ENCODE measurements at regions not wholly inside any gene's neighbourhood (a gene's known extent, or its start where the extent isn't known, plus 50 kb on each side); places are given as distances from the start of the nearest gene placed in this dataset.

- H3K27ac ChIP-seq: no peak overlapping the region
- no peak for ATAC-seq
- no peak for DNase-seq
- no peaks in the 10 kb centered on the region for H3K9me3 ChIP-seq
- H3K27me3 ChIP-seq: no peaks in the 10 kb centered on the region
- no peaks in the 10 kb centered on the region for H3K4me1 ChIP-seq
- intact Hi-C loops (cut with DNase I; ENCODE audit: low total_unique reads) (no loop called here), in situ Hi-C loops (cut with MboI; ENCODE audit: low sequenced_read_pairs in 4 of 4) (no loop called here)
- no peak overlapping the region for H3K4me3 ChIP-seq
- no peaks in the 10 kb centered on the region for H3K36me3 ChIP-seq
- no peak for TF ChIP-seq CTCF (IDR thresholded peaks at IDR 0.05 in 4 of 5, conservative IDR thresholded peaks at IDR 0.05 in 1 of 5)
- no peak for TF ChIP-seq POLR2A (IDR thresholded peaks at IDR 0.05)
These were observed 778.7 kb upstream of the PCDH20 start for GRCh38 chr13:62194371-62194770.

GRCh38 chr13:62193919-62194318, 778.3 kb upstream of the PCDH20 start:
- DNase-seq: no peak
- H3K4me1 ChIP-seq: no peaks in the 10 kb centered on the region
- no peaks in the 10 kb centered on the region for H3K36me3 ChIP-seq
- no peak for ATAC-seq
- in situ Hi-C loops (cut with MboI; ENCODE audit: low sequenced_read_pairs in 4 of 4): no loop called here
- no peak for TF ChIP-seq POLR2A (IDR thresholded peaks at IDR 0.05)
- TF ChIP-seq CTCF (IDR thresholded peaks at IDR 0.05 in 4 of 5, conservative IDR thresholded peaks at IDR 0.05 in 1 of 5): no peak
- no peaks in the 10 kb centered on the region for H3K9me3 ChIP-seq
- H3K4me3 ChIP-seq: no peak overlapping the region
- H3K27ac ChIP-seq: no peak overlapping the region
- intact Hi-C loops (cut with DNase I; ENCODE audit: low total_unique reads): no loop called here
- H3K27me3 ChIP-seq: no peaks in the 10 kb centered on the region

DNA sequence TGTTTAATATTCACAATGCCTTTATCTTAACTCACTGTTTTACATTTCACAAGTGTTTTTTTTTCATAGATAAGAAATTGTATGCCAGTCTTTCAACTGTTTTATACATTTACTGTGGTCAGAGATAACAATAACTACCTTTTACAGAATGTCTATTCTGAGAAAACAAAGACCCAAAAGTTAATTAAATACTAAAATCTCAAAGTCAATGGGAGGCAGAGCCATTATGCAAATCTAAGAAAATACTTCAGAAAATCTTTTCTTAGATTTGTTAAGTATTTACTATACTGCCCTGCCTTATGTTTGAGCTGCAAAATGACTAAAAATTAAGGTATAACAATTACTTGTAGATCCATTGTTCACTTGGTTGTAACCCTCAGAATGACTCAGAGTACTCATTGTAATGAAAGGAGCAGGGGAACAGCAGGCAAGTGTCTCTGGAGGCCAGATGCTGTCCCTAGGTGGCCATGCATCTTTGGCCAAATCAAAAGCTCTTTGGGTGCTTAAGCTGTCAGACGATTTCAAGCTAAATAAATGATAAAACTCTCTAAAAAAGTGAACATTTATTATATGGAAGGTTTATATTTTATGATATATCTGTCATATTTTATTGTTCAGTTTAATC, 770.1 kb upstream of the PCDH20 start:
- in situ Hi-C loops (cut with MboI; ENCODE audit: low sequenced_read_pairs in 4 of 4): no loop called here

GRCh38 chr13:62176051-62176450, 760.4 kb upstream of the PCDH20 start:
- TF ChIP-seq CTCF (IDR thresholded peaks at IDR 0.05 in 4 of 5, conservative IDR thresholded peaks at IDR 0.05 in 1 of 5): no peak
- TF ChIP-seq POLR2A (IDR thresholded peaks at IDR 0.05): no peak
- no peaks in the 10 kb centered on the region for H3K4me1 ChIP-seq
- intact Hi-C loops (cut with DNase I; ENCODE audit: low total_unique reads): no loop called here
- H3K27ac ChIP-seq: no peak overlapping the region
- no peaks in the 10 kb centered on the region for H3K9me3 ChIP-seq
- no peak for DNase-seq
- no peaks in the 10 kb centered on the region for H3K27me3 ChIP-seq
- H3K4me3 ChIP-seq: no peak overlapping the region
- H3K36me3 ChIP-seq: no peaks in the 10 kb centered on the region
- in situ Hi-C loops (cut with MboI; ENCODE audit: low sequenced_read_pairs in 4 of 4): no loop called here
- no peak for ATAC-seq

More for the DNA sequence above, 770.1 kb upstream of the PCDH20 start:
- Histone ChIP-seq H3K4me1 (no peaks in the 10 kb centered on the region), H3K27me3 (no peaks in the 10 kb centered on the region), H3K36me3 (no peaks in the 10 kb centered on the region), H3K9me3 (no peaks in the 10 kb centered on the region), H3K4me3 (no peak overlapping the region), H3K27ac (no peak overlapping the region)
- DNase-seq (no peak), ATAC-seq (no peak)
- intact Hi-C loops (cut with DNase I; ENCODE audit: low total_unique reads): no loop called here
- TF ChIP-seq CTCF (IDR thresholded peaks at IDR 0.05 in 4 of 5, conservative IDR thresholded peaks at IDR 0.05 in 1 of 5): no peak
- no peak for TF ChIP-seq POLR2A (IDR thresholded peaks at IDR 0.05)

DNA sequence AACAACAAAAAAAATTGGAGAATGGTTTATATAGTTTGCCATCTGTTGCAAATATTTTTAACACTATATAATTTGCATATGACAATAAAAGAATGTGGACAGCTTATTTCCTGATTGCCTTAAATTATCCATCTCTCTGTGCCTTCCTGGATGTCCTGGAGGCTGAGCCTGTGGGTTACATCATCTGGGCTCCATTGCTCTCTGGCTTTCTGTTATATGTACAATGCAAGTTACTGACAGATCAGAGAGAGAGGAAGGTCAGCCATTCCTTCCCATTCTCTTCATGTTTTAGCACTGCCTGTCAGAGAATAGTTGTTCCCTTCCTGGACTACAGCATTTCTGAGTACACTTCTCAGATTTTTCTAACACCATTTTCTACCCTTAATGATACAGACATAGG, 758.3 kb upstream of the PCDH20 start:
- no peak for ATAC-seq
- intact Hi-C loops (cut with DNase I; ENCODE audit: low total_unique reads): no loop called here
- TF ChIP-seq CTCF (IDR thresholded peaks at IDR 0.05 in 4 of 5, conservative IDR thresholded peaks at IDR 0.05 in 1 of 5): no peak

More for the DNA sequence above, 758.3 kb upstream of the PCDH20 start:
- no peaks in the 10 kb centered on the region for H3K9me3 ChIP-seq
- no peaks in the 10 kb centered on the region for H3K36me3 ChIP-seq
- no peak overlapping the region for H3K4me3 ChIP-seq
- DNase-seq: no peak
- no peak overlapping the region for H3K27ac ChIP-seq
- in situ Hi-C loops (cut with MboI; ENCODE audit: low sequenced_read_pairs in 4 of 4): no loop called here
- H3K27me3 ChIP-seq: no peaks in the 10 kb centered on the region
- H3K4me1 ChIP-seq: no peaks in the 10 kb centered on the region

Measured in gastrocnemius medialis (tissue), 4 donors.